ENCODE measurements at regions not wholly inside any gene's neighbourhood (a gene's known extent, or its start where the extent isn't known, plus 50 kb on each side); places are given as distances from the start of the nearest gene placed in this dataset.

- TF ChIP-seq CTCF (IDR thresholded peaks at IDR 0.05; ENCODE audit: low read depth, low read length, missing input control) (no peak), FOXA2 (IDR thresholded peaks at IDR 0.05) (no peak), REST (IDR thresholded peaks at IDR 0.05) (no peak), TAF1 (conservative IDR thresholded peaks at IDR 0.05) (no peak), ATF3 (IDR thresholded peaks at IDR 0.05) (no peak), RAD21 (IDR thresholded peaks at IDR 0.05) (no peak), ZBTB33 (IDR thresholded peaks at IDR 0.05) (no peak), JUND (IDR thresholded peaks at IDR 0.05) (no peak)
Measured at GRCh38 chr18:24766376-24766775, 305.9 kb downstream of the HRH4 start.

Measured in liver (tissue), 3 donors.